HUES64 (cell line): ENCODE measurements at regions not wholly inside any gene's neighbourhood (a gene's known extent, or its start where the extent isn't known, plus 50 kb on each side); places are given as distances from the start of the nearest gene placed in this dataset.
"Not testable (repeated sequence)": the region's sequence is repeated elsewhere in the genome, so short reads cannot be mapped to it uniquely, and the experiment has no call there.

Source experiments
- H3K27ac ChIP-seq: 2 replicates; pipeline ENCODE4 v1.7.0; 2013; ENCODE audit warnings: low read depth, low read length, inconsistent platforms
- H3K27me3 ChIP-seq: 2 replicates; pipeline ENCODE4 v1.6.1; 2013; ENCODE audit warnings: mild to moderate bottlenecking, low read length; ENCODE audit not compliant: insufficient read depth
- H3K36me3 ChIP-seq: 2 replicates; pipeline ENCODE4 v1.6.1; 2013; ENCODE audit warnings: mild to moderate bottlenecking, low read length; ENCODE audit not compliant: insufficient read depth
- H3K4me1 ChIP-seq: 2 replicates; pipeline ENCODE4 v1.6.1; 2013; ENCODE audit warnings: mild to moderate bottlenecking, low read length, moderate library complexity; ENCODE audit not compliant: insufficient read depth
- H3K4me3 ChIP-seq: 2 replicates; pipeline ENCODE4 v1.5.1; 2013; ENCODE audit warnings: mild to moderate bottlenecking, low read length, moderate library complexity
- H3K9ac ChIP-seq: 2 replicates; pipeline ENCODE4 v1.6.1; 2013; ENCODE audit warnings: mild to moderate bottlenecking, low read depth, low read length
- H3K9me3 ChIP-seq: 2 replicates; pipeline ENCODE4 v1.6.1; 2013; ENCODE audit warnings: low read depth, low read length; ENCODE audit not compliant: insufficient read depth
- WGBS: fragments of 150-250, 120-280 bp; methylation state at CpG from one replicate; pipeline ENCODE4 v1.1.7; 2013; ENCODE audit warnings: missing lambda C conversion rate; 5-methylcytosine and 5-hydroxymethylcytosine counted together

DNA sequence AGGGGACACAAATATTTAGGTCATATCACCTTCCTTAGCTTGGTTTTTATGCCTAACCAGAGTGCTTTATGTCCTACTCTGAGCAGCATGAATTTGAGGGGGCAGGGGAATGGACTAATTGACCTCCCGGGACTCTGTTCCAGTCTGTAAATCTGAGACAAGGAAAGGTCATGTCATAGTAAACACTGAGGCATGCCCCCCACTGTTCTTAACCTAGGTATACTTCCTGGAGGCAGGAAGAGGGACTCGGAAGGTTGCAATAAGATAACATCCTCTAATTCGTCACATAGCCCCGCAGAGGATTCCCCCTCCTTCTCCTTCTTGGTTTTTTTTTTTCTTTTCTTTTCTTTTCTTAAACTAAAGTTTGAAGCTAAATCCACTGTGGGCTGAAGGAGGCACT, 540.3 kb upstream of the CADM1 start:
- Histone ChIP-seq H3K27me3 (no peaks in the 10 kb centered on the region), H3K9ac (no peak overlapping the region), H3K27ac (no peak overlapping the region), H3K4me1 (peaks cover 10% of the 10 kb centered on the region; the same call in 1 of the 2 replicates), H3K4me3 (no peak overlapping the region), H3K36me3 (no peaks in the 10 kb centered on the region), H3K9me3 (no peaks in the 10 kb centered on the region)
- WGBS, result 52% methylated on average over 4 of the region's 4 CpGs

DNA sequence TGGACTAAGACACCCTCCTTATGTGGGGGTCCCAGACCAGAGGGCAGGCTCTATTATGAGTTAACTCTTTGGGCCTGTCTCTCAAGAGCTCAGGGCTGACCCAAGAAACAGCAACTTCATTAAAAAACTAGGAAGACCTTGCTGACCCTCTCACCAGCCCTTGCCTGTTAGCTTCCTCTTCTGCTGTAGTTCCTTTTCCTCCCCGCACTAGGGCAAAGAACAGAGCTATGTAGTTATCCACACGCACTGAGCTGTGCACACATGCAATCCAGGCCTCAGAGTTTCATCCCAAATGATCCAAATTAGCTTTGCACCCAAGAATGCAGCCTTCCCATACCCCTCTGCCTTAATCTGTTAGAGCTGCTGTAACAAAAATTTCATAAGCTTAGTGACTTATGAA, 539.6 kb upstream of the CADM1 start:
- Histone ChIP-seq H3K27ac (no peak overlapping the region), H3K9me3 (no peaks in the 10 kb centered on the region), H3K27me3 (no peaks in the 10 kb centered on the region), H3K9ac (no peak overlapping the region), H3K36me3 (no peaks in the 10 kb centered on the region), H3K4me1 (peaks cover 10% of the 10 kb centered on the region; the same call in 1 of the 2 replicates), H3K4me3 (no peak overlapping the region)
- 94% methylated on average over 2 of the region's 2 CpGs for WGBS

- not testable (repeated sequence) for H3K9me3 ChIP-seq, H3K9ac ChIP-seq, H3K27me3 ChIP-seq, H3K4me3 ChIP-seq, H3K27ac ChIP-seq, H3K36me3 ChIP-seq
- peaks cover 10% of the 10 kb centered on the region; the same call in 1 of the 2 replicates for H3K4me1 ChIP-seq
- WGBS, result 94% methylated on average over 6 of the region's 6 CpGs
These were observed 538.8 kb upstream of the CADM1 start for GRCh38 chr11:116043059-116043458.

- Histone ChIP-seq H3K27ac (no peak overlapping the region), H3K4me1 (peaks cover 10% of the 10 kb centered on the region; the same call in 1 of the 2 replicates), H3K9me3 (no peaks in the 10 kb centered on the region), H3K27me3 (no peaks in the 10 kb centered on the region), H3K9ac (no peak overlapping the region), H3K36me3 (no peaks in the 10 kb centered on the region), H3K4me3 (no peak overlapping the region)
- 86% methylated on average over 4 of the region's 4 CpGs for WGBS
These were observed 537.9 kb upstream of the CADM1 start for GRCh38 chr11:116042146-116042545.

DNA sequence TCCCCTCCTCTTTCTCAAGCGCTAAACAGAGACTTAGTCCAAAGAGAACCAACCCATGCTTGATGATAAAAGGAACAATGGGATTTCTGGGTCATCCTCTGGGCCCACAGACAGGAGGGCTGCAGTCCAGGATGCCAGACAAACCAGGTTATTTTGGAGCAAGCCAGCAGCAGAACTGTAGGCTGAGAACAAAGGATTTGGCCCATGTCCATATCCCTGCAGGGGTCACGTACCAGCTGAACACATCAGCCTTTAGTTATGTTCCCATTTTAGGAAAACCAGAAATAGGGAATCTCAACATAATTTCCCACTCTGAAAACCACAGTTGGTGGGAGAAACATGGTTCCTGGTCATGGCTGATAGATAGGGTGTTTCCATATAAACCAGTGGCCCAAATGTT, 533.6 kb upstream of the CADM1 start:
- H3K27ac ChIP-seq, result no peak overlapping the region
- WGBS, result 94% methylated on average over 2 of the region's 2 CpGs
- no peaks in the 10 kb centered on the region for H3K27me3 ChIP-seq
- no peaks in the 10 kb centered on the region for H3K36me3 ChIP-seq
- no peak overlapping the region for H3K9ac ChIP-seq
- H3K4me1 ChIP-seq, result peaks cover 18% of the 10 kb centered on the region
- no peak overlapping the region for H3K4me3 ChIP-seq
- no peaks in the 10 kb centered on the region for H3K9me3 ChIP-seq

- no peak overlapping the region for H3K4me3 ChIP-seq
- H3K9me3 ChIP-seq, result no peaks in the 10 kb centered on the region
- no peak overlapping the region for H3K9ac ChIP-seq
- H3K36me3 ChIP-seq, result no peaks in the 10 kb centered on the region
- H3K27me3 ChIP-seq, result no peaks in the 10 kb centered on the region
- 71% methylated on average over 5 of the region's 5 CpGs for WGBS
- peaks cover 18% of the 10 kb centered on the region for H3K4me1 ChIP-seq
- no peak overlapping the region for H3K27ac ChIP-seq
These were observed 531.8 kb upstream of the CADM1 start for GRCh38 chr11:116035977-116036376.

DNA sequence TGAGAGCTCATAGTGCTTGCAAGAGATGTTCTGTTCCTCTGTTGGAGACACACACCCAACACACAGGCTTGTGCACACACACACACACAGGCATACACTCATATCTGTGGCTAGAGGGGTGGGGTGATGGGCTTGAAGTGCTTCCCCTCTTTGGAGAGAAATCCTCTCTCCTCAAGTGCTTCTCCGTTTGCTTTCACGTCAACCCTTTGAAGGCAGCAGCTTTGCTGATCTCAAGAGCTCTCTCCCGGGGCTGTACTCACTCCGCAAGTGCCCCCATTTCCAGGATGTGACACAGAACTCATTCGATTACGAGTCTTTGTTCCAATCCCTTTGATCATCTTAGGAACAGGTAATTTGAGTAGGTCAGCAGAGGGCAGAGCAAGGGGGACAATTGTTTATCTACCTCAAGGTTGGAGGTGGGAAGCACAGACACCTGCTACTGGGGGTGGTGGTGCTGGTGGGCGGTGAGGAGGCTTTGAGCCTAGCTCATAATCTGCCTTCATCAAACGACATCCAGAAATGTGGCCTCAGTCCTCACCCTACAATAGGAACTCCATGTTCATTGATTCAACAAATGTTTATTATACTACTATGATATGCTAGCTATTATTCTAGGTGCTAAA, 529.8 kb upstream of the CADM1 start:
- Histone ChIP-seq H3K36me3 (no peaks in the 10 kb centered on the region), H3K4me1 (peaks cover 18% of the 10 kb centered on the region), H3K9me3 (no peaks in the 10 kb centered on the region), H3K9ac (no peak overlapping the region), H3K27ac (no peak overlapping the region), H3K27me3 (no peaks in the 10 kb centered on the region), H3K4me3 (no peak overlapping the region)
- WGBS, result 35% methylated on average over 6 of the region's 8 CpGs

DNA sequence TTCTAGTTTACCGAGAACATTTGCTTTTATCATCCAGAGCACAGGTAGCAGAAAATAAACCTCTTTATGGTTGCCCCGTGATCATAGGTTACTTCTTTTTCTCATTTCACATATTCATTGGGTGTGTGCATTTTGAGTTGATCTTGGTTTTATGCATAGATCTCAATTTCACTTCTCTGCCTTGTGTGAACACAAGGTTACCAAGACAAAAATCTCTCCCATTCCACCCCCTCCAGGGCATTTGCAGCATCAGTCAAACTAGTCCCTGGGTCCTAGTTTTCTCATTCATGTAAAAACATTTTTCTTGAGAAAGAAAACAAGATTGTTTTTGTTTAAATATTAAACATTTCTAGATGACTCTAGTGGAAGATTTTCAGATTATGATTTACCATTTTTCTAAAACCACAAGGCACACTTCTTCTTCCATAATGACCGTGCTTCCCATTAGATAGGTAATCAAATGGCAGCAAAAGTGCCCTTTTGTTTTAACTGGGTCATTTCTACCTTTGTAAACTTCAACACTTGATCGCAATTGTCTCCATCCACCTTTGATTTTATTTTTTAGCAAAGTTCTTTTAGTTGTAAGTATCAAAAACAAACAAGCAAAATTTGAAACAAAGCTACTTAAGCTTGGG, 526.6 kb upstream of the CADM1 start:
- Histone ChIP-seq H3K4me1 (peaks cover 15% of the 10 kb centered on the region; the same call in 1 of the 2 replicates), H3K36me3 (no peaks in the 10 kb centered on the region), H3K9me3 (no peaks in the 10 kb centered on the region), H3K9ac (no peak overlapping the region), H3K4me3 (no peak overlapping the region), H3K27ac (no peak overlapping the region), H3K27me3 (no peaks in the 10 kb centered on the region)
- WGBS, result 94% methylated on average over 3 of the region's 4 CpGs

DNA sequence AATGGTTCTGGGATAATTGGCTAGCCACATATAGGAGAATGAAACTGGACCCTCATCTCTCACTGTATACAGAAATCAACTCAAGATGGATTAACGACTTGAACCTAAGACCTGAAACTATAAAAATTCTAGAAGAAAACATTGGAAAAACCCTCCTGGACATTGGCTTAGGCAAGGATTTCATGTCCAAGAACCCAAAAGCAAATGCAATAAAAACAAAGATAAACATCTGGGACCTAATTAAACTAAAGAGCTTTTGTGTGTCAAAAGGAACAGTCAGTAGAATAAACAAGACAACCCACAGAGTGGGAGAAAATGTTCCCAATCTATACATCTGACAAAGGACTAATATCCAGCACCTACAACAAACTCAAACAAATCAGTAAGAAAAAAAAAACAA, 524.3 kb upstream of the CADM1 start:
- not testable (repeated sequence) for H3K4me3 ChIP-seq, H3K4me1 ChIP-seq, H3K27ac ChIP-seq, H3K36me3 ChIP-seq, H3K9me3 ChIP-seq, H3K27me3 ChIP-seq, H3K9ac ChIP-seq
- WGBS, result 77% methylated on average over 1 of the region's 1 CpG

DNA sequence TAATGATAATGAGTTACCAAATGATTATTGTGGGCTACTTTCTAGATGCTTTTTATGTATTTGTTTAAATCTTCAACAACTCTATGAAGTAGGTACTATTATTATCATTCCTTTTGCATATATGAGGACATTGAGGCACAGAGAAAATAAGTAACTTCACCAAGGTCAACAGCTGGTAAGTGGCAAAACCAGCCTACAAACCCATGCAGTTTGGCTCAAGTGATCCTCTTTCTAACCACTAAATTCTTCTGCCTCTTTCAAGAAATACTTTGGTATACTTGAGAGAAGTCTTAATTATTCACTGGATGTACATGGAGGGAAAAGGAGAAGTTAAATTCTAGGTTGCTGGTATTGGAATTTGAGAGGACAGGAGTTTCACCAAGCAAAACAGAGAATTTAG, 495.2 kb upstream of the CADM1 start:
- Histone ChIP-seq H3K9me3 (peaks cover 11% of the 10 kb centered on the region), H3K9ac (no peak overlapping the region), H3K27ac (no peak overlapping the region), H3K4me3 (no peak overlapping the region), H3K27me3 (no peaks in the 10 kb centered on the region), H3K4me1 (no peaks in the 10 kb centered on the region), H3K36me3 (no peaks in the 10 kb centered on the region)

DNA sequence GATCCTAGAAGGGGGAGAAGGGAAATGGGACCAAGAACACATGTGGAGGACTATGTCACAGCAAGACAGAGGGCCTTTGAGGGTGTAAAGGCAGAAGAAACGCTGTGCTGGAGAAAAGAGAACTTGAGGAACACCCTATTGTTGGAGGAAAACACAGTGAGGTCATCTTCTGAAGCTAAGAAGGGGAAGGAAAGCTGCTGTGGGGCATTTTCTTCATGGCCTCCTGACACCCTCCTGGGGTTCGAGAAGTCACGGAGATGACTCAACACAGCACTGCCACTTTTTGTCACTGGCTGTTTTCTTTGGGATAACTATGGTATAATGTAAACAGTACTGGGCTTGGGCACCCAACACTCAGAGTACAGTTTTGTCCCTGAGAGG, 492.6 kb upstream of the CADM1 start:
- Histone ChIP-seq H3K27me3 (no peaks in the 10 kb centered on the region), H3K4me3 (no peak overlapping the region), H3K36me3 (no peaks in the 10 kb centered on the region), H3K4me1 (no peaks in the 10 kb centered on the region), H3K27ac (no peak overlapping the region), H3K9ac (no peak overlapping the region), H3K9me3 (no peaks in the 10 kb centered on the region)
- 81% methylated on average over 3 of the region's 3 CpGs for WGBS
